Adipose tissue (tissue), 3 donors: ENCODE measurements at regions not wholly inside any gene's neighbourhood (a gene's known extent, or its start where the extent isn't known, plus 50 kb on each side); places are given as distances from the start of the nearest gene placed in this dataset.

Source experiments
- H3K27ac ChIP-seq: one replicate; pipeline ENCODE4 v1.5.1; 2013; ENCODE audit warnings: low read depth, low read length
- WGBS, 3 donors: extraction: QIAGEN DNeasy Blood & Tissue Kit; methylation state at CpG; one replicate each; pipeline ENCODE4 v1.1.7; 2013; 5-methylcytosine and 5-hydroxymethylcytosine counted together
- donor health status: healthy with polysubstance abuse.
- donor health status: Bipolar disorder and iron deficiency.
- donor health status: healthy.

GRCh38 chr2:12795851-12796250, 79.1 kb downstream of the TRIB2 start:
- no peak overlapping the region for H3K27ac ChIP-seq
- 61 to 68% (median 67%) methylated on average over 2 of the region's 2 CpGs for WGBS, 3 donors

DNA sequence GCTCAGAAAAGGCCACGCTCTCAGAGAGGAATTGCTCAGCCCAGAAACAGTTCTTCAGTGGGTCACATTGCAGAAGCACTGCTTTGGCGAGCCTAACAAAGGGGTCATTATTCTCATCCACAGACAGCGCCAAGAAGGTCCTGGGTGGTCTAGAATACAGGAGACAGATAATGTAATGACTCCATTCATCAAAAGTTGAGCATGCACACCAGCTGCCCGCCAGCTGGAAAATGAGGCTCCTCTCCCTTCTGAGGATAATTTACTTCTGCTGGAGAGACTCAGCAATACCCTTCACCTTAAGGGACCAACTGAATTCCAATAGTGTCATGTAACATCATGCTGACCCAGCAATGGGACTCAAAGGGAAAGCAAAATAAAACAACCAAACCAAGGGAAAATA, 79.9 kb downstream of the TRIB2 start:
- 73 to 77% (median 74%) methylated on average over 4 of the region's 4 CpGs for WGBS, 3 donors
- no peak overlapping the region for H3K27ac ChIP-seq

- H3K27ac ChIP-seq: no peak overlapping the region
- 26 to 53% (median 32%) methylated on average over 3 of the region's 3 CpGs for WGBS, 3 donors
Observed at GRCh38 chr2:12797815-12798214, 81.1 kb downstream of the TRIB2 start.

DNA sequence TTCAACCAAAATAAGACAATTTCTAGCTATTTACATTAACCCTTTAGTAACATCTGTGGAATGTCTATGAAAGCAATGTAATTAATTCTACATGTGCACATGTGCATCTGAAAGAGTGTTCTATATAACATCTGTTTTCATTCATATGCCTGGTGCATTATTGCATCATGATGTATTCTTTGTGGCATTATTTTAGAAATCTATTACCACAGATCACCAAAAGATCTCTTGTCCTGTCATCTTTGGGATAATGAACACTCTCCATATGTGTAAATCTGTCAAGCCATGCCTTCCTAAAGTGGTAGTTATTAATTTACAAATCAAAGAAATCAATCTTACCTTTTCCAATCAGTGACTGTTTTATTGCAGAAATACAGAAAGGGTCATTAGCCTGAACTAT, 86.9 kb downstream of the TRIB2 start:
- H3K27ac ChIP-seq: no peak overlapping the region

DNA sequence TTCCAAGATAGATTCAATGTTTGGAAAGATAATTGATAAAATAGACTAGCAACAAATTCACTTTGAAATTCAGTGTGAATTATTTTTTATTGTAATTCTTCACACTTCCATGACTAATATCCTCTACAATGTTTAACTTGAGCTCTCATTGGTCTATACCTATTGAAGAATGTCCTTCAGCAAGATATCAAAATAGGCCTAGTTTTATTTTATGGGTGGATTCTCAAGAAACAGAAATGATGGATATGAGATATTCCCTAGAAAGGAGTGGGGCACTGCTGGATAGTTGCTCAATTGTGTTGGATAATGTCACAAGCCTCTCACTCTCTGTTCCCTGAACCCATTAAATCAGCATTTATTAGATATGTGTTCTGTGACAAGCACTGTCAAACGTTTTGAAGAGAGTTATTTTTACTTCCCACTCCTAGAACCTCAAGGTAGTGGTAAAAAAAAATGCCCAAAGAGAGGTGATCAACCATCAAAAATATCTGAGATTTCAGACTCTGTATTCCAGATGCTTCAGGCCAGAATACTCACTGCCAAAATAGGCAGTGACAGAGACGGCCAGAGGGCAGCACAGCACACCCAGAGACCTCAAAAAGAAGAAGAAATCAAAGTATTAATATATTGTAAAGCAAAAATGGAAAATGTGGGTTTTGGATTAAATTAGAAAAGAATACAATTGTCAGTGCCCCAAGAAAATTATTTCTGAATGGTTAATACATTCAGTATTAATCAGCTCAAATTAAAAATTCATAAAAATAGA, 87.5 kb downstream of the TRIB2 start:
- WGBS, 3 donors: 51 to 59% (median 58%) methylated on average over 2 of the region's 2 CpGs
- H3K27ac ChIP-seq: no peak overlapping the region

- H3K27ac ChIP-seq: no peak overlapping the region
Observed at GRCh38 chr2:12805033-12805432, 88.3 kb downstream of the TRIB2 start.

GRCh38 chr2:12806549-12807242, 90.0 kb downstream of the TRIB2 start:
- H3K27ac ChIP-seq: no peak overlapping the region
- WGBS, 3 donors: 47 to 75% (median 54%) methylated on average over 5 of the region's 5 CpGs

GRCh38 chr2:12807907-12808810, 91.4 kb downstream of the TRIB2 start:
- no peak overlapping the region for H3K27ac ChIP-seq
- 50 to 64% (median 56%) methylated on average over 6 of the region's 6 CpGs for WGBS, 3 donors

DNA sequence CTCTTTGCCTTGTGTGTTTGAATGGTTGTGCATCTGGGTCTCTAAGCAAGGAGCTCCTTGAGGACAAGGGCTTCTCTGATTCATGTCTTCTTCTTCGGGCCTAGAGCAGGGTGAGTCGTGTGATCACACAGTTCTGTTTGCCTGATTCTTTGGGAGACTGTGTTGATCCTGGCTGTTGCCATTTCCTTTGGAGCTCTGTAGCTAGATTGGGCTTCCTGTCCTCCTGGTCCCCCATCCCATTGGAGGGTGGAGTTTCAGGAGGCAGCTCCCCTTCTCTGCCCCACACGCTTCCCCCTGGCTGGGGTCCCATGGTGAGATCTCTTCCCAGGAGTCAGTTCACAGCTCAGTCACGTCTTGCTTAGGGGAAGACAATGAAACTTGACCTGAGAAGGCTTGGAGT, 92.8 kb downstream of the TRIB2 start:
- 70 to 80% (median 77%) methylated on average over 4 of the region's 4 CpGs for WGBS, 3 donors

GRCh38 chr2:12811916-12812315, 95.2 kb downstream of the TRIB2 start:
- no peak overlapping the region for H3K27ac ChIP-seq

More for the DNA sequence above, 92.8 kb downstream of the TRIB2 start:
- H3K27ac ChIP-seq: no peak overlapping the region

DNA sequence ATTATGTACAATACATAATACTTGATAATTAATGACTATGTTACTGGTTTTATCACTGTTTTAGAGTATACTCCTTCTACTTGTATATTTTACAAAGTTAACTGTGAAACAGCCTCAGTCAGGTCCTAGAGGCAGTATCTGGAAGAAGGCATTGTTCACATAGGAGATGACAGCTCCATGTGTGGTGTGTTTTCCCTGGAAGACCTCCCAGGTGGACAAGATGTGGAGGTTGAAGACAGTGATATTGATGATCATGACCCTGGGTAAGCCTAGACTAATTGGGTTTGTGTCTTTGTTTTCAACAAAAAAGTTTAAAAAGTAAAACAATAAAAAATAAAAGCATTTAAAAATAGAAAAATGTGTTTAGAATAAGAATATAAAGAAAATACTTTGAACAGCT, 96.4 kb downstream of the TRIB2 start:
- no peak overlapping the region for H3K27ac ChIP-seq

DNA sequence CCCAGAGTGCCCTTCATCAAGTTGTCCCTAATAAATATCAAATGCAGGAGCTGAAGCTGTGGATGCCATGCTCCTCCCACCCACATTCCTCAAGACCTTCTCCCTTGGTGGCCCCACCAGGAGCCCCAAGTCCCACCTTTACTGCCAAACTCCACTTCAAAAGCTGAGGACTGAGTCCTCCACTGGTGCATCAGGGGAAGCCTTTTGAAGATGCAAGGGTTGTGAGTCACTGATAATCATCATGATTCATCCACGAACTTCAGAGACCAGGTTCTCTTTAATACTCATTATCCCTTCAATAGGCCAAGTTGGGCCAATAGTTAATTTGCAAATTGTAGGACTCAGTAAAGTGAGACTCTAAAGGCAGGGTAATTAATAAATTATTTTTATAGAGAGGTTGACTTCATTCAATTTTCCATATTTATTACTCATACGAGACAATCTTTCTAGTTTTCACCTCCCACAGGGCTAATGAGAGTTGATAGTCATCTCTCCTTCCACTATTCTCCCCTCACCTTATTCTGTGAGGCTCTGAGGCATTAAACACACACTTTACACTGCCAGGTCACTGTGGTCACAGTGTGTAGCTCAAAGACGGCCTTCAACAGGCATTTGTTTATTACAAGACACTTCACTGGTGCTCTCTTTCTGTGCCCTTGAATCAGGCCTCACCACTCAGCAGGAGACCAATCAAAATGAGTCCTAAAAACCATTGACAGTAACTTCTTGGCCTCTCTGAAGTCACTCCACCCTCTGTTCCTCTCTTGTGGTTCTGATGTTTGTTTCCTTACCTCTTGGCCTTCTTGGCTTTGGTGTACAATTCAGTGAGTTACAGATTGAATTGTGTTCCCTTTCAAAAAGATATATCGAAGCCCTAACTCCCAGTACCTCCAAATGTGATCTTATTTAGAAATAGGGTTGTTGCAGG, 99.9 kb downstream of the TRIB2 start:
- WGBS, 3 donors: 90 to 94% (median 90%) methylated on average over 4 of the region's 4 CpGs
- no peak overlapping the region for H3K27ac ChIP-seq

DNA sequence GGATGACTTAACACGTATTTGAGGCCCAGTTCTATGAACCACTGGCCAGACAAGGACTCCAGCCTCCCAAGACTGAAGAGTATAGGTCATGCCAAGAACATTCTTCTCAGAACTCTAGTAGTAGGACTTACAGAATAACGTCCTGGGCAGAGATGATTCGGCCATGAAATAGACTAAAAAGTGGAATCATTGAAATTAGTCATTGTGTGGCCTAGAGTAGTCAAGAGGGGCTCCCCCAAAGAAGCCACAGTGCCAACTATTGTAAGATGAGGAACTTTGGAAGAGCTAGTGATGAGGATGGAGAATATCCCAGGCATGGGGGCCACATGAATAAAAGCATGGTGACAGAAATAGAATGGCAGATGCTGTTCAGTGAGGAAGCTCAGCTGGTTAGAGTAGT, 101.1 kb downstream of the TRIB2 start:
- WGBS, 3 donors: 88 to 94% (median 91%) methylated on average over 3 of the region's 3 CpGs
- no peak overlapping the region for H3K27ac ChIP-seq

DNA sequence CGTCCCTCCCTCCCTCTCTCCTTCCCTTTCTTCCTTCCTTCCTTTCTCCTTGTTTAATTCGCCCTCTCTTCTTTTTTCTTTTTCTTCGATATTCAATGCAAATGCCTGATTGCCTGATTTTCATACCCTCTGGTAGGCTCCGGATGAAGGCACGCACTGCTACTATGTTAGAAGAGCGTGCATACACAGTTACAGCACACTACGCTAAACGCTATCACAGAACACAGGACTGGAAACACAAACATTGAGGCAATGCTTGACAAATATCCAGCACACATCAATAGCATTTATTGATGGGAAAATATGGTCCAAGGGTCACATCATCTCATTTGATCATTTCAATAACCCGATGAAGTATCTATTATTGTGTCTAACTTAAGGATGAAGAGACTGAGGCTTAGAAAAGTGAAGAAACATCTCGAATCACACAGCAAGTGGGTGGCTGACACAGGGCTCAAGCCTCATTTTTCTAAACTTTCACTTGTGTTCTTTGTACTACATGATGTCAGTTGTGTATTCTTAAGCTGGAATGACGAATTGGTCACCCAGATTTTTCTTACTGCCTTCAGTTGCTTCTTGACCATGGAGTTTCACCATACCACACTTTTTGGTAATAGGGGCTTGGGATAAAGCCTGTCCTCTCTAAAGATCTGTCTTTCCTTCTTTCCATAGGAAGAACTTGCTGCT, 101.8 kb downstream of the TRIB2 start:
- H3K27ac ChIP-seq: no peak overlapping the region
- WGBS, 3 donors: 82 to 89% (median 84%) methylated on average over 11 of the region's 11 CpGs

GRCh38 chr2:12819103-12819475, 102.4 kb downstream of the TRIB2 start:
- H3K27ac ChIP-seq: no peak overlapping the region
- WGBS, 3 donors: 13 to 24% (median 18%) methylated on average over 3 of the region's 3 CpGs

DNA sequence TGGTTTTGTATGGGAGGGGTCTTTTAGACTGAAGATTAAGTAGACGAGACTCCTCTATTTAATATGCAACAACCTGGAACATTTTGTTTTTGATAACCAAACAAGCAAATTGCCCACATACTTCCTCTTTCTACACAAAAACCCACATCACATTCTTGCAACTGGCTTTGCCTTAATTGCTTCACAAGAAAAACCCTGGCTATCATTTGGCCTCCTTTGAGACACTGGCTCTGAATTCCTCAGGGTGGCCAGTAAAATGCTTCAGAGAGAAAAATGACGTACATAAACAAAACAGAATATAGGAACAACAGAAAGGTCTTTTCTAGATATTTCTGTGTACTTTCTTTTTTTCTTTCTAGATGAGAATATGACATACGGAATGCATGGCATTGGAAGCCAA, 103.0 kb downstream of the TRIB2 start:
- no peak overlapping the region for H3K27ac ChIP-seq
- WGBS, 3 donors: 31 to 57% (median 38%) methylated on average over 3 of the region's 3 CpGs

GRCh38 chr2:12821656-12822055, 104.9 kb downstream of the TRIB2 start:
- no peak overlapping the region for H3K27ac ChIP-seq
- 88 to 100% (median 94%) methylated on average over 1 of the region's 1 CpG for WGBS, 3 donors

DNA sequence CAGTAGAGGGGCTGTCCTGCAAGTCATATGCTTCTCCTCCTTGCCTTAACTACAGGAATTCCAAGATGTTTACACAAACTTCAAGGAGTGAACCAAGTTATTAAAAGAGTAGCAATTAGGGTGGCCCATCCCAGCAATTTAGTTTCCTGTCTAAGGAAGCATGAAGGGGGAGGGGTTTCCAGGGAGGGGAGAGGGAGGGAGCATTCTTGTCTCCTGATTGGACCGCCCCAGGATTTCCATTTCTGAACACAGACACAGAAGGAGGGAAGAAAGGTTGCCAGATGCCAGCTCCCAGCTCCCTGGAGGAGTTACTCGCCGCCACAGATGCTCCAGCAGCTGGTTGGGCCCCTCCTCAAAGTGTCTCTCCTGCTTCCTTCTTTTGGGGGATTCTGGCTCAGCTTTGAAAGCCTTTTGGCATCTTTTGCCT, 107.6 kb downstream of the TRIB2 start:
- H3K27ac ChIP-seq: peak overlapping the region; percentile 16
- WGBS, 3 donors: 26 to 77% (median 44%) methylated on average over 3 of the region's 3 CpGs
